ENCODE measurements at regions not wholly inside any gene's neighbourhood (a gene's known extent, or its start where the extent isn't known, plus 50 kb on each side); places are given as distances from the start of the nearest gene placed in this dataset.
"Not testable (repeated sequence)": the region's sequence is repeated elsewhere in the genome, so short reads cannot be mapped to it uniquely, and the experiment has no call there.

- DNase-seq: no peak
- H3K9me3 ChIP-seq: no peaks in the 10 kb centered on the region
- ATAC-seq: no peak
Measured at GRCh38 chr11:71774603-71775222, 58.3 kb upstream of the DEFB108B start.

GRCh38 chr11:71780116-71780515, 52.9 kb upstream of the DEFB108B start:
- DNase-seq; ATAC-seq; H3K4me3 ChIP-seq; H3K4me1 ChIP-seq; H3K27ac ChIP-seq; intact Hi-C loops (cut with DNase I); H3K27me3 ChIP-seq (ENCODE audit: low read depth); H3K36me3 ChIP-seq; H3K9me3 ChIP-seq: not testable (repeated sequence)

More at GRCh38 chr11:71774603-71775222, 58.3 kb upstream of the DEFB108B start:
- Histone ChIP-seq H3K4me1 (no peaks in the 10 kb centered on the region), H3K4me3 (no peak overlapping the region), H3K27ac (no peak overlapping the region), H3K36me3 (no peaks in the 10 kb centered on the region), H3K27me3 (ENCODE audit: low read depth) (no peaks in the 10 kb centered on the region)
- intact Hi-C loops (cut with DNase I): no loop called here
- no peak for TF ChIP-seq CTCF (IDR thresholded peaks at IDR 0.05)

GRCh38 chr11:71780771-71781170, 52.2 kb upstream of the DEFB108B start:
- ATAC-seq; H3K4me1 ChIP-seq; H3K27me3 ChIP-seq (ENCODE audit: low read depth); H3K9me3 ChIP-seq; intact Hi-C loops (cut with DNase I); H3K36me3 ChIP-seq; DNase-seq; H3K4me3 ChIP-seq; H3K27ac ChIP-seq: not testable (repeated sequence)

- intact Hi-C loops (cut with DNase I); DNase-seq; ATAC-seq; H3K27me3 ChIP-seq (ENCODE audit: low read depth); H3K36me3 ChIP-seq; H3K27ac ChIP-seq; H3K4me3 ChIP-seq; H3K9me3 ChIP-seq; H3K4me1 ChIP-seq: not testable (repeated sequence)
Measured at GRCh38 chr11:71781491-71781890, 51.5 kb upstream of the DEFB108B start.

GRCh38 chr11:71782229-71782861, 50.7 kb upstream of the DEFB108B start:
- DNase-seq; intact Hi-C loops (cut with DNase I); ATAC-seq; H3K4me3 ChIP-seq; H3K27ac ChIP-seq; H3K4me1 ChIP-seq; H3K36me3 ChIP-seq; H3K27me3 ChIP-seq (ENCODE audit: low read depth); H3K9me3 ChIP-seq: not testable (repeated sequence)

GRCh38 chr11:71783191-71783590, 49.8 kb upstream of the DEFB108B start:
- ATAC-seq; H3K27ac ChIP-seq; H3K36me3 ChIP-seq; H3K4me1 ChIP-seq; H3K4me3 ChIP-seq; H3K9me3 ChIP-seq; H3K27me3 ChIP-seq (ENCODE audit: low read depth); intact Hi-C loops (cut with DNase I); DNase-seq: not testable (repeated sequence)
